A673 (cell line): ENCODE measurements at regions not wholly inside any gene's neighbourhood (a gene's known extent, or its start where the extent isn't known, plus 50 kb on each side); places are given as distances from the start of the nearest gene placed in this dataset.

ENCODE experiments used
- EZH2 ChIP-seq: fragments of 200-600 bp; sonication (generic); IDR thresholded peaks from 2 replicates; pipeline ENCODE4 v1.6.1; 2017; ENCODE audit warnings: borderline replicate concordance, low read depth, mild to moderate bottlenecking, mixed read lengths, antibody characterized with exemption, low read length; ENCODE audit not compliant: poor library complexity, severe bottlenecking
- TF ChIP-seq, protein P1 (sequence below): fragments of 300-800, 200-600 bp; sonication (generic); conservative IDR thresholded peaks from 2 replicates; pipeline ENCODE4 v1.5.1; 2017; ENCODE audit warnings: low read depth, mild to moderate bottlenecking, antibody characterized with exemption, low read length, moderate library complexity, mixed read lengths

DNA sequence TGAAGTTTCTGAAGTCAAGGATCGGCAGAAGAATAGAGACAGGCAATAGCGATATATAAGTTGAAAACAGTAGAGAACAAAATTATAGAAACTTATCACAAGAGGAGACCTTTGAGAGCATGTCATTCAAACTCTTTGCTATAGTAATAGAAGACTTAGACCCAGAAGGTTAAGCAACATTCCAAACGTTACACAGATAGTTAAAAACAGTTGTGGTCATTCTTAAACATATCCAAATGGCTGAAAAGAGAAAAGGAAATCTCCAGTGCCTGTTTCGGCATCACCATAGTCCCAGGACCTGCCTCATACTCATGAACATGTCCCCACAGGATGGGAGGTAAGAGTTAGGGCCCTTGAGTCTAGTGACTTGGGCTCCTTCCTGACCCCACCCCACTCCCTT lies 258.1 kb upstream of the NOCT start:
- no peak for TF ChIP-seq EZH2
- TF ChIP-seq, protein P1, sequence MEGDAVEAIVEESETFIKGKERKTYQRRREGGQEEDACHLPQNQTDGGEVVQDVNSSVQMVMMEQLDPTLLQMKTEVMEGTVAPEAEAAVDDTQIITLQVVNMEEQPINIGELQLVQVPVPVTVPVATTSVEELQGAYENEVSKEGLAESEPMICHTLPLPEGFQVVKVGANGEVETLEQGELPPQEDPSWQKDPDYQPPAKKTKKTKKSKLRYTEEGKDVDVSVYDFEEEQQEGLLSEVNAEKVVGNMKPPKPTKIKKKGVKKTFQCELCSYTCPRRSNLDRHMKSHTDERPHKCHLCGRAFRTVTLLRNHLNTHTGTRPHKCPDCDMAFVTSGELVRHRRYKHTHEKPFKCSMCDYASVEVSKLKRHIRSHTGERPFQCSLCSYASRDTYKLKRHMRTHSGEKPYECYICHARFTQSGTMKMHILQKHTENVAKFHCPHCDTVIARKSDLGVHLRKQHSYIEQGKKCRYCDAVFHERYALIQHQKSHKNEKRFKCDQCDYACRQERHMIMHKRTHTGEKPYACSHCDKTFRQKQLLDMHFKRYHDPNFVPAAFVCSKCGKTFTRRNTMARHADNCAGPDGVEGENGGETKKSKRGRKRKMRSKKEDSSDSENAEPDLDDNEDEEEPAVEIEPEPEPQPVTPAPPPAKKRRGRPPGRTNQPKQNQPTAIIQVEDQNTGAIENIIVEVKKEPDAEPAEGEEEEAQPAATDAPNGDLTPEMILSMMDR = no peak
